HG02610 (cell line): ENCODE measurements at regions not wholly inside any gene's neighbourhood (a gene's known extent, or its start where the extent isn't known, plus 50 kb on each side); places are given as distances from the start of the nearest gene placed in this dataset.

ENCODE experiments used
- ATAC-seq: cut with Tn5 transposase; IDR thresholded peaks from one replicate; pipeline ENCODE4 v1.9.1; 2021; ENCODE audit warnings: mild to moderate bottlenecking, moderate library complexity; ENCODE audit not compliant: unreplicated experiment

DNA sequence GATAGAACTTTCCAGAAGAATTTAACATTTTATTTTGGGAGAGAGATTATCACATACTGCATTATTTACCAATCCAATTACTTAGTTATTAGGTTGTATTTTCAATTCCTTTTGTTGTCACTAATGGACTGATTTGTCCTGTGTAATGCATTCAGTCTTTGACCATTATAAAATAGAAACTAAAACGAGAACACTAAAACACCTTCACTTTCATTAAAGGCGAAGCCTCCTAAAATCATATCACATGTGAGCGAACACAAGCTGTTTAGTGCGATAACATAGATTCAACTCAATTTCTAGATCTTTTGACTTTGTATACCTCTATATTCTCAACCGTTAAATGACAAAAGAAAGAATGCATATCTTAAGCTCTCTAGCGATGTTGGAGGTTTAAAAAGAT is 253.4 kb downstream of the VGLL3 start:
- ATAC-seq = no peak

DNA sequence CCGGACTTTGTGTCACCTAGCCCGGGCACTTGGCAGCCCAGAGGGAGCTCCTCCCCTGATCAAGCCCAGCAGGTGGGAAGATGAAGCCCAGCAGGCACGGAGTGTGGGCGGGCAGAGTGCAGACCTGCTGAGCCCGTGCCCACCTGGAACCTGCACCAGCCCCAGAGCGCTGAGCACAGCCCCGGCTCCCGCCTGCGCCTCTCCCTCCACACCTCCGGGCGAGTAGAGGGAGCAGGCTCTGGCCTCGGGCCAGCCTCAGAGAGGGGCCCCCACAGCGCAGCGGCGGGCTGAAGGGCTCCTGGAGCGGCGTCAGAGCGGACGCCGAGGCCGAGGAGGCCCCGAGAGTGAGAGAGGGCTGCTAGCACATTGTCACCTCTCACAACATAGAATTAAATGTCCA is 257.7 kb downstream of the VGLL3 start:
- ATAC-seq = no peak

- no peak for ATAC-seq
Measured at GRCh38 chr3:86731501-86731901, 259.4 kb downstream of the VGLL3 start.

- no peak for ATAC-seq
Measured at GRCh38 chr3:86723433-86723832, 267.5 kb downstream of the VGLL3 start.

- no peak for ATAC-seq
Measured at GRCh38 chr3:86711634-86712033, 279.3 kb downstream of the VGLL3 start.

GRCh38 chr3:86708893-86709292 is 282.1 kb downstream of the VGLL3 start:
- ATAC-seq = no peak

- ATAC-seq = no peak
Measured at GRCh38 chr3:86702381-86702958, 288.5 kb downstream of the VGLL3 start.

- no peak for ATAC-seq
Measured at GRCh38 chr3:86695752-86696151, 295.2 kb downstream of the VGLL3 start.

GRCh38 chr3:86673991-86674390 is 317.0 kb downstream of the VGLL3 start:
- no peak for ATAC-seq

DNA sequence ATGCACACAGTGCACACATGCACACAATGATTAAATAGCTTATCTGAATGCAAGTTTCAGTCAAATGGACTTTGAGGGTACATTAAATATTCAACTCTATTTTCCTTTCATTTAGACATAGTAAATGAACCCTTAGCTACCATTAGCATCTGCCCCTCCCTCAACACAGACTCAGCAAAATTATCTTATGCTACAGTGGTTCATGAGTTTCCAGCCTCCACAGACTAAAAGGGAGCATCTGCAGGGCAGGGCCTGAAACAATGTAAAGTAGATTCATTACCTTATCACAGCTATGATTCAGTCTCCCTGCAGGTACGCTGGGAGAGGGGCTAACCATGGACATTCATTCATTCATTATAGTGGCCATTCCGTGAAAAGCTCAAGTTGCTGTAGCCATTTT is 329.1 kb downstream of the VGLL3 start:
- ATAC-seq = no peak

GRCh38 chr3:86658876-86659275 is 332.1 kb downstream of the VGLL3 start:
- ATAC-seq = no peak

GRCh38 chr3:86654806-86655460 is 336.0 kb downstream of the VGLL3 start:
- ATAC-seq = no peak

DNA sequence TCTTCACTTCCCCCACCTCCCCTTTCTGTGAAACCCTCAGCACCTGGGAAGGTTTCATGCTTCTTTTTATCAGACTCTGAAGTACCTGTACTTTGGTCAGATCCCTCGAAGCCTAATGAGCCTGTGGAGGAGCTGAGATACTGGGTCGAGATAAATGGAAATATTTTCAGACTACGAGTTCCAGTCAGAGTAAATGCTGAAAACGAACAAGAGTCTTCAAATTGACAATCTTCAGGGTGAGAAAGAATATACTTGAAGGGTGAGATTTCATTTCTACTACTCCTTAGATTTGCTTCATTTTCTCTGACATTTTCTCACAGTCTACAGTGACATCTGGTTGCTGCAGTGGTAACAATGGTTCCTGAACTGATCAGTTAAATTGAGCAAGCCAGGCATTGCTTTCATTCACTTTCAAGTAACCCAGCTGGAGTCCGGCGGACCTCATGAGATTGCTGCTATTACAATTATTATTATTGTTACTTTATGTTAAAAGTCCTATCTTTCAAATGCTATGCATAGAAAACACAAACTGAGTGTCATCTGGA is 337.2 kb downstream of the VGLL3 start:
- no peak for ATAC-seq

- ATAC-seq = no peak
Measured at GRCh38 chr3:86648087-86648486, 342.9 kb downstream of the VGLL3 start.

- no peak for ATAC-seq
Measured at GRCh38 chr3:86645756-86646155, 345.2 kb downstream of the VGLL3 start.

- ATAC-seq = no peak
Measured at GRCh38 chr3:86634361-86634760, 356.6 kb downstream of the VGLL3 start.

DNA sequence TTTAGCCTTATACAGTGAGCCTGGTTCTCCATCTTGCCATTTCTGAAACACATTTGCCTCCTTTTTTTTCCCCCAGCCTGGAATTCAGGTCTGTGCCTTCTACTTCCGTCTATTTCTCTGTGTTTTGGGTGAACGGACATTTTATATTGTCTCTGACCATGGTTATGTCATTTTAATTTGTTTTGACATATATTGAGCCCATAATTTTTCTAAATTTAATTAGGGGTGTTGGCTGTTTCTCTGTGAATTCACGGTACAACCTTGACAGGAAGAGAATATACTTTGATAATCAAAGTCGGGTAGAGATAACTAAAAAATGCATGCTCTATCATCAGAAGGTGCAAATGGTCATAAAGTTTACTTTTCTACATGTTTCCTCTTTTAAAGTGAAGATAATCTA is 361.4 kb downstream of the VGLL3 start:
- ATAC-seq = no peak

- ATAC-seq = no peak
Measured at GRCh38 chr3:86624192-86624591, 366.8 kb downstream of the VGLL3 start.

- ATAC-seq = no peak
Measured at GRCh38 chr3:86618706-86619105, 372.2 kb downstream of the VGLL3 start.

DNA sequence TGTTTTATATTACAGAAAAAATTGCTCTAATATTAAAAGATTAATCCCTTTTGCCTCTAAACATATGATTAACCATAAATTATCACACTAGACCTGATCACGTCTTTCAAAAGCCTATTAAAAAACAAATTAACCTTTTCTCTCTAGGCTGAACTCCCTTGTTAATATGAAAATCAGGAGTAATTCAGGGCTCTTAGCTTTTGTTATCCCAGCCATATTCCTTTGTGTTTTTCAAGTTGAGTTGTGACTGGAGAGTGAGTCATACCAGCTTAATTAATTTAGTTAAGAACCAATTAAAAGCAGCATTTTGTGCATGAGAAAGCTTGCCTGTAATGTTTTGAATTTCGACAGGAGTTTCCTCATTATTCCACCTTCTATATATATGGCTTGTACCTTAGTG is 385.8 kb downstream of the VGLL3 start:
- ATAC-seq = no peak

DNA sequence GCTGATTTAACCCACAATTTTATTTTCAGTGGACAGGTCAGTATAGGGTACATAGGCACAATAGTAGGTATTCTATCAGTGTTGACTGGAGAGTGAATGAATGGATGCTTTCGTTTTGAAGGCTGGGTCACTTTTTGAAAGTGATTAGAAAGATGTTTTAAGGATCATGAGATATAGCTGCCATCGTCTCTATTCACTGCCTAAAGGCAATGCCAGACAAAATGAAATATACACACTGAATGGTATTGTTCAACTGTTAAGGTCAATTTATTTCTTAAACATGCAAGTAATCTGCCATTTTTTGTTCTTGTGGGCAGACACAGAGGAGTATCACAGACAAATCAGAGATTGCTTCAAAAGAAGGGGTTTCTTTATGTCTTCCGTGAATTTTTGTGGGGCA is 395.3 kb downstream of the VGLL3 start:
- no peak for ATAC-seq

DNA sequence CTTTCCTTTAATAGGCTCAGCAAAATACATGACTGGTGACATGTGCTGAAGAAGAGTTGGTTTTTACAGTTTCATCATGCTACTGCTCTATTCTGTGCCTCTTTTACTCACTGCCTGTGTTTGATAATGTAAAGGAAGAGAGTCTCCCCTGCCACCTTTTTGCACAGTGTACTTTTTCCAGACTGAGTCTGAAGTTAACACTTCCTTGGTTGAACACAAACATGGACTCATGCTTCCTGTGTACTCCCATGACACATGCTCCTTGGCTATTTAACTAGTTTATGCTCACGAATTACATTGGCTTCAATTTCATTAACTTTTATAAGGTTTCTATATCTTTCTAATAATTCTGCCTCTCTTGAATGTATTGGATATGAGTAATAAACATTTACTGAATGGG is 396.1 kb downstream of the VGLL3 start:
- ATAC-seq = no peak

DNA sequence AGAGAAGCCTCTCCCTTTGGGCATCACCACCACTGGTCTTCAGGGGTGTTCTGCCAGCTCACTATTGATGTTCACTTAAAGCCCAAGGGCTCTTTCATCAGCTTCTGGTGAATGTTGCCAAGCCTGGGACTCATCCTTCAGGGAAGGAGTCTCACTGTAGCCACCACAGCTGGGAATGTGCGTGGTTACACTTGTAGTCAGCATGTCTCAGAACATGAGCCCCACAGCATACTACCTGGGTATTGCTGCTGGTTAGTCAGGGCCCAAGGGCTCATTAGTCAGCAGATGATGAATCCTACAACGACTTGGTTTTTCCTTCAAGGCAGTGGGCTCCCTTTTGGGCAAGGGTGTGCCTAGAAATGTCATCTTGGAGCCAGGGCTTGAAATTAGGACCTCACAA is 412.9 kb downstream of the VGLL3 start:
- ATAC-seq = no peak
